ENCODE measurements at regions not wholly inside any gene's neighbourhood (a gene's known extent, or its start where the extent isn't known, plus 50 kb on each side); places are given as distances from the start of the nearest gene placed in this dataset.
"Not testable (repeated sequence)": the region's sequence is repeated elsewhere in the genome, so short reads cannot be mapped to it uniquely, and the experiment has no call there.

- not testable (repeated sequence) for TF ChIP-seq POLR2AphosphoS5, CTCF, POLR2A (IDR thresholded peaks at IDR 0.05)
These were observed 741.5 kb upstream of the DEFB115 start for GRCh38 chr20:30515915-30516314.
